K562 (cell line): ENCODE measurements at regions not wholly inside any gene's neighbourhood (a gene's known extent, or its start where the extent isn't known, plus 50 kb on each side); places are given as distances from the start of the nearest gene placed in this dataset.
A peak's percentile ranks its signal among the peaks of the same experiment; 100 is the strongest.

ENCODE experiments used
- BCOR ChIP-seq: fragments of 450-650 bp; IDR thresholded peaks from 2 replicates; pipeline ENCODE4 v1.6.1; 2016
- BRF1 ChIP-seq: IDR thresholded peaks from 3 replicates; pipeline ENCODE4 v1.6.1; 2011; ENCODE audit warnings: borderline replicate concordance, mild to moderate bottlenecking; ENCODE audit not compliant: insufficient read length; ENCODE audit errors: extremely low read depth
- CBX8 ChIP-seq: fragments of 200-600 bp; sonication (generic); IDR thresholded peaks from 2 replicates; pipeline ENCODE4 v1.6.1; 2012; ENCODE audit warnings: borderline replicate concordance, mixed run types, low read depth, mild to moderate bottlenecking, moderate library complexity, mixed read lengths, low read length, control low read depth, inconsistent platforms; ENCODE audit not compliant: poor library complexity, severe bottlenecking; ENCODE audit errors: extremely low read depth
- DPF2 ChIP-seq: fragments of 450-650 bp; IDR thresholded peaks from 2 replicates; pipeline ENCODE4 v1.6.1; 2016
- GATAD2B ChIP-seq: fragments of 450-650 bp; IDR thresholded peaks from 2 replicates; pipeline ENCODE4 v1.6.1; 2017; ENCODE audit warnings: mild to moderate bottlenecking, borderline replicate concordance
- IRF9 ChIP-seq: fragments of 450-650 bp; IDR thresholded peaks from 2 replicates; pipeline ENCODE4 v1.6.1; 2016; ENCODE audit warnings: missing biosample characterization, missing genetic modification characterization
- MEIS2 ChIP-seq: fragments of 450-650 bp; IDR thresholded peaks from 2 replicates; pipeline ENCODE4 v1.6.1; 2014; ENCODE audit warnings: mild to moderate bottlenecking; ENCODE audit not compliant: partially characterized antibody
- NCOR1 ChIP-seq: fragments of 450-650 bp; IDR thresholded peaks from 2 replicates; pipeline ENCODE4 v1.6.1; 2016; ENCODE audit warnings: mild to moderate bottlenecking, moderate library complexity
- NONO ChIP-seq, 2 experiments: fragments of 200-400 bp in 1 of 2; fragments of 450-650 bp in 1 of 2; formaldehyde crosslinking in 1 of 2; IDR thresholded peaks; 2 replicates each; pipeline ENCODE4 v1.6.1; 2017; ENCODE audit warnings: low read depth in 2 of 2, mild to moderate bottlenecking in 2 of 2, moderate library complexity in 2 of 2, low read length in 1 of 2
- NR2C1 ChIP-seq, 2 experiments: fragments of 450-650 bp; IDR thresholded peaks; 2 replicates each; pipeline ENCODE4 v1.6.1; 2017; ENCODE audit warnings: mild to moderate bottlenecking in 2 of 2, antibody characterized with exemption in 1 of 2, inconsistent platforms in 1 of 2, missing compliant biosample characterization in 1 of 2, missing genetic modification characterization in 1 of 2
- RREB1 ChIP-seq: fragments of 250-450 bp; sonication (Bioruptor Pico); IDR thresholded peaks from 2 replicates; pipeline ENCODE4 v1.4.0; 2020
- TAF7 ChIP-seq: fragments of 450-650 bp; IDR thresholded peaks from 2 replicates; pipeline ENCODE4 v1.6.1; 2016; ENCODE audit warnings: missing genetic modification characterization, missing compliant biosample characterization
- THRB ChIP-seq: fragments of 450-650 bp; formaldehyde crosslinking; conservative IDR thresholded peaks from 2 replicates; pipeline ENCODE4 v1.4.0; 2022; ENCODE audit warnings: mild to moderate bottlenecking, missing genetic modification characterization
- ZBTB43 ChIP-seq: sonication (generic); formaldehyde crosslinking; IDR thresholded peaks from 2 replicates; pipeline ENCODE4 v1.8.0; 2023; ENCODE audit warnings: mild to moderate bottlenecking, missing genetic modification reagents
- ZNF239 ChIP-seq: fragments of 250-450 bp; sonication (Bioruptor Pico); IDR thresholded peaks from 2 replicates; pipeline ENCODE4 v1.4.0; 2020; ENCODE audit warnings: mild to moderate bottlenecking
- ZNF24 ChIP-seq: fragments of 450-650 bp; IDR thresholded peaks from 2 replicates; pipeline ENCODE4 v1.6.1; 2016
- ZNF584 ChIP-seq: fragments of 200-800 bp; sonication (Bioruptor generic); IDR thresholded peaks from 2 replicates; pipeline ENCODE4 v1.6.1; 2016; ENCODE audit warnings: low read depth, mild to moderate bottlenecking, missing genetic modification characterization, missing compliant biosample characterization
- ZNF695 ChIP-seq: fragments of 450-650 bp; formaldehyde crosslinking; IDR thresholded peaks from 2 replicates; pipeline ENCODE4 v1.4.0; 2020; ENCODE audit warnings: mild to moderate bottlenecking, moderate library complexity
- TF ChIP-seq, protein P1 (sequence below): fragments of 250-450 bp; sonication (Bioruptor Pico); IDR thresholded peaks from 2 replicates; pipeline ENCODE4 v1.9.0; 2021; ENCODE audit warnings: mild to moderate bottlenecking

- TF ChIP-seq, protein P1, sequence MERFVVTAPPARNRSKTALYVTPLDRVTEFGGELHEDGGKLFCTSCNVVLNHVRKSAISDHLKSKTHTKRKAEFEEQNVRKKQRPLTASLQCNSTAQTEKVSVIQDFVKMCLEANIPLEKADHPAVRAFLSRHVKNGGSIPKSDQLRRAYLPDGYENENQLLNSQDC = no peak
- TF ChIP-seq TAF7 (tag) = no peak
- no peak for TF ChIP-seq GATAD2B
- peak; percentile 87 for TF ChIP-seq BCOR
- no peak for TF ChIP-seq CBX8
- no peak for TF ChIP-seq BRF1
- no peak for TF ChIP-seq RREB1 (CRISPR knock-in tag)
- TF ChIP-seq ZNF695 (CRISPR knock-in tag) = no peak
- TF ChIP-seq DPF2 = 0 out of 2 replicates have a peak, but pooled peaks have one; percentile 12
- TF ChIP-seq ZNF24 = no peak
- peak; percentile 5 for TF ChIP-seq MEIS2
- no peak for TF ChIP-seq ZNF584 (CRISPR knock-in tag)
- TF ChIP-seq THRB (CRISPR knock-in tag) = no peak
- no peak for TF ChIP-seq IRF9 (tag)
- TF ChIP-seq ZBTB43 (CRISPR knock-in tag) = no peak
- no peak for TF ChIP-seq ZNF239 (CRISPR knock-in tag)
- TF ChIP-seq NCOR1 = no peak
- no peak for TF ChIP-seq NR2C1 (IDR thresholded peaks at IDR 0.05)
- no peak for TF ChIP-seq NR2C1 (tag; IDR thresholded peaks at IDR 0.05)
- no peak for TF ChIP-seq NONO (IDR thresholded peaks at IDR 0.05; ENCODE audit: low read depth in 2 of 2, low read length in 1 of 2)
Measured at GRCh38 chr16:85548375-85548774, 64.7 kb upstream of the GSE1 start (continued).
